ENCODE measurements at regions not wholly inside any gene's neighbourhood (a gene's known extent, or its start where the extent isn't known, plus 50 kb on each side); places are given as distances from the start of the nearest gene placed in this dataset.

DNA sequence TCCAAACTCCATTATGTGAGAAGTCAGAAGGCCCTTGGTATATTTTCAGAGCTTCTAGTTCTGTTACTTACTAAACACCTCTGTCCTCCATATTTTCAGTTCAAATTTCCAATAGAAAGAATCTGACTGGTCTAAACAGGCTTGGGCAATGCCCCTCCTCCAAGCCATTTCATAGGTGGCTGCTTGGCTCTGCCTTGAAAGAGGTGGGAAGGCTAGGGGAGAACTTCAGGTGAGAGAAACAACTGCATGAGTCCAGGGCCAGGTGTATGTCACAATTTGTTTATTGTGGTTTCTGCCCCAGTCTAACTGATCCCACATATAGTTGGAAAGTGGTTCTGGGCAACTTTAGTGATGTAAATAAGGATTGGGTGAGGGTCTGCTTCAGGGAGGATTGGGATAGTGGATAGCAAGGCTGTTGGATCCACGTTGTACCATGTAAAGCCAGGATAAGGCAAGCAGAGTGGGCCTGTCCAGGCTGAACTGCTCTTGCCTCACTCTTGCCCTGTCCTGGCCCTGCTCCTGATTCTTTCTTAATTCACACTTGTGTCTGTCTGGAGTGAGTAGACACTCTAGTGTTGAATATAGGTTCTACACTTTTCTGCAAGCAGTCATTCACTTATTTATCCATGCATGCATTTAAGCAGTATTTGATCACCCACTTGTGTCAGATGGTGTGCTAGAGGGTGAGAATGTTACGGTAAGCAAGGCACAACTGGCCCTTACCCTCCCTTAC lies 67.5 kb upstream of the COMTD1 start:
- peaks cover 22% of the 10 kb centered on the region; the same call in 2 of the 3 replicates for H3K36me3 Mint-ChIP-seq (ENCODE audit: low read depth)
- H3K27ac Mint-ChIP-seq = no peak overlapping the region
- Histone ChIP-seq H4K20me1 (replicated peaks; ENCODE audit: insufficient read depth) (no peaks in the 10 kb centered on the region), H2AFZ (no peak overlapping the region), H3K4me1 (ENCODE audit: insufficient read depth) (no peaks in the 10 kb centered on the region), H3K36me3 (ENCODE audit: insufficient read depth) (peaks cover 5% of the 10 kb centered on the region; the same call in 1 of the 2 replicates), H3F3A (replicated peaks; ENCODE audit: low read depth) (no peaks in the 10 kb centered on the region), H3K4me2 (no peak overlapping the region), H3K79me2 (replicated peaks; ENCODE audit: insufficient read depth) (no peaks in the 10 kb centered on the region), H3K27ac (ENCODE audit: low read depth) (no peak overlapping the region), H3K9me2 (ENCODE audit: insufficient read depth) (peaks cover 11% of the 10 kb centered on the region; the same call in 1 of the 2 replicates), H3K27me3 (ENCODE audit: insufficient read depth) (no peaks in the 10 kb centered on the region), H3K4me3 (no peak overlapping the region)
- H3K4me1 Mint-ChIP-seq = peaks cover 4% of the 10 kb centered on the region; the same call in 2 of the 3 replicates
- H3K9me3 Mint-ChIP-seq = peaks cover 44% of the 10 kb centered on the region
- ATAC-seq = no peak
- H3K27me3 Mint-ChIP-seq (ENCODE audit: insufficient read depth, low read depth, poor library complexity) = peaks cover 3% of the 10 kb centered on the region
- TF ChIP-seq POLR2AphosphoS5 (IDR thresholded peaks at IDR 0.05; ENCODE audit: low read depth) (no peak), EZH2 (IDR thresholded peaks at IDR 0.05; ENCODE audit: low read depth, unreplicated experiment) (no peak), ZNF331 (CRISPR knock-in tag; IDR thresholded peaks at IDR 0.05; ENCODE audit: low read depth) (no peak), STAT1 (IDR thresholded peaks at IDR 0.05; ENCODE audit: unreplicated experiment) (no peak), NANOG (IDR thresholded peaks at IDR 0.05; ENCODE audit: borderline replicate concordance) (no peak), EZH2phosphoT487 (IDR thresholded peaks at IDR 0.05; ENCODE audit: unreplicated experiment) (no peak), ZNF114 (CRISPR knock-in tag; IDR thresholded peaks at IDR 0.05) (no peak), JUNB (IDR thresholded peaks at IDR 0.05; ENCODE audit: unreplicated experiment) (no peak), CREB1 (CRISPR knock-in tag; IDR thresholded peaks at IDR 0.05; ENCODE audit: low read depth) (no peak)
- TF ChIP-seq, protein P1, sequence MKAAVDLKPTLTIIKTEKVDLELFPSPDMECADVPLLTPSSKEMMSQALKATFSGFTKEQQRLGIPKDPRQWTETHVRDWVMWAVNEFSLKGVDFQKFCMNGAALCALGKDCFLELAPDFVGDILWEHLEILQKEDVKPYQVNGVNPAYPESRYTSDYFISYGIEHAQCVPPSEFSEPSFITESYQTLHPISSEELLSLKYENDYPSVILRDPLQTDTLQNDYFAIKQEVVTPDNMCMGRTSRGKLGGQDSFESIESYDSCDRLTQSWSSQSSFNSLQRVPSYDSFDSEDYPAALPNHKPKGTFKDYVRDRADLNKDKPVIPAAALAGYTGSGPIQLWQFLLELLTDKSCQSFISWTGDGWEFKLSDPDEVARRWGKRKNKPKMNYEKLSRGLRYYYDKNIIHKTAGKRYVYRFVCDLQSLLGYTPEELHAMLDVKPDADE (IDR thresholded peaks at IDR 0.05) = no peak
- TF ChIP-seq, protein P2, sequence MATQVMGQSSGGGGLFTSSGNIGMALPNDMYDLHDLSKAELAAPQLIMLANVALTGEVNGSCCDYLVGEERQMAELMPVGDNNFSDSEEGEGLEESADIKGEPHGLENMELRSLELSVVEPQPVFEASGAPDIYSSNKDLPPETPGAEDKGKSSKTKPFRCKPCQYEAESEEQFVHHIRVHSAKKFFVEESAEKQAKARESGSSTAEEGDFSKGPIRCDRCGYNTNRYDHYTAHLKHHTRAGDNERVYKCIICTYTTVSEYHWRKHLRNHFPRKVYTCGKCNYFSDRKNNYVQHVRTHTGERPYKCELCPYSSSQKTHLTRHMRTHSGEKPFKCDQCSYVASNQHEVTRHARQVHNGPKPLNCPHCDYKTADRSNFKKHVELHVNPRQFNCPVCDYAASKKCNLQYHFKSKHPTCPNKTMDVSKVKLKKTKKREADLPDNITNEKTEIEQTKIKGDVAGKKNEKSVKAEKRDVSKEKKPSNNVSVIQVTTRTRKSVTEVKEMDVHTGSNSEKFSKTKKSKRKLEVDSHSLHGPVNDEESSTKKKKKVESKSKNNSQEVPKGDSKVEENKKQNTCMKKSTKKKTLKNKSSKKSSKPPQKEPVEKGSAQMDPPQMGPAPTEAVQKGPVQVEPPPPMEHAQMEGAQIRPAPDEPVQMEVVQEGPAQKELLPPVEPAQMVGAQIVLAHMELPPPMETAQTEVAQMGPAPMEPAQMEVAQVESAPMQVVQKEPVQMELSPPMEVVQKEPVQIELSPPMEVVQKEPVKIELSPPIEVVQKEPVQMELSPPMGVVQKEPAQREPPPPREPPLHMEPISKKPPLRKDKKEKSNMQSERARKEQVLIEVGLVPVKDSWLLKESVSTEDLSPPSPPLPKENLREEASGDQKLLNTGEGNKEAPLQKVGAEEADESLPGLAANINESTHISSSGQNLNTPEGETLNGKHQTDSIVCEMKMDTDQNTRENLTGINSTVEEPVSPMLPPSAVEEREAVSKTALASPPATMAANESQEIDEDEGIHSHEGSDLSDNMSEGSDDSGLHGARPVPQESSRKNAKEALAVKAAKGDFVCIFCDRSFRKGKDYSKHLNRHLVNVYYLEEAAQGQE (IDR thresholded peaks at IDR 0.05; ENCODE audit: unreplicated experiment) = no peak
- TF ChIP-seq, protein P3, sequence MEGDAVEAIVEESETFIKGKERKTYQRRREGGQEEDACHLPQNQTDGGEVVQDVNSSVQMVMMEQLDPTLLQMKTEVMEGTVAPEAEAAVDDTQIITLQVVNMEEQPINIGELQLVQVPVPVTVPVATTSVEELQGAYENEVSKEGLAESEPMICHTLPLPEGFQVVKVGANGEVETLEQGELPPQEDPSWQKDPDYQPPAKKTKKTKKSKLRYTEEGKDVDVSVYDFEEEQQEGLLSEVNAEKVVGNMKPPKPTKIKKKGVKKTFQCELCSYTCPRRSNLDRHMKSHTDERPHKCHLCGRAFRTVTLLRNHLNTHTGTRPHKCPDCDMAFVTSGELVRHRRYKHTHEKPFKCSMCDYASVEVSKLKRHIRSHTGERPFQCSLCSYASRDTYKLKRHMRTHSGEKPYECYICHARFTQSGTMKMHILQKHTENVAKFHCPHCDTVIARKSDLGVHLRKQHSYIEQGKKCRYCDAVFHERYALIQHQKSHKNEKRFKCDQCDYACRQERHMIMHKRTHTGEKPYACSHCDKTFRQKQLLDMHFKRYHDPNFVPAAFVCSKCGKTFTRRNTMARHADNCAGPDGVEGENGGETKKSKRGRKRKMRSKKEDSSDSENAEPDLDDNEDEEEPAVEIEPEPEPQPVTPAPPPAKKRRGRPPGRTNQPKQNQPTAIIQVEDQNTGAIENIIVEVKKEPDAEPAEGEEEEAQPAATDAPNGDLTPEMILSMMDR (conservative IDR thresholded peaks at IDR 0.05; ENCODE audit: low read depth in 2 of 2) = no peak
- TF ChIP-seq, protein P4, sequence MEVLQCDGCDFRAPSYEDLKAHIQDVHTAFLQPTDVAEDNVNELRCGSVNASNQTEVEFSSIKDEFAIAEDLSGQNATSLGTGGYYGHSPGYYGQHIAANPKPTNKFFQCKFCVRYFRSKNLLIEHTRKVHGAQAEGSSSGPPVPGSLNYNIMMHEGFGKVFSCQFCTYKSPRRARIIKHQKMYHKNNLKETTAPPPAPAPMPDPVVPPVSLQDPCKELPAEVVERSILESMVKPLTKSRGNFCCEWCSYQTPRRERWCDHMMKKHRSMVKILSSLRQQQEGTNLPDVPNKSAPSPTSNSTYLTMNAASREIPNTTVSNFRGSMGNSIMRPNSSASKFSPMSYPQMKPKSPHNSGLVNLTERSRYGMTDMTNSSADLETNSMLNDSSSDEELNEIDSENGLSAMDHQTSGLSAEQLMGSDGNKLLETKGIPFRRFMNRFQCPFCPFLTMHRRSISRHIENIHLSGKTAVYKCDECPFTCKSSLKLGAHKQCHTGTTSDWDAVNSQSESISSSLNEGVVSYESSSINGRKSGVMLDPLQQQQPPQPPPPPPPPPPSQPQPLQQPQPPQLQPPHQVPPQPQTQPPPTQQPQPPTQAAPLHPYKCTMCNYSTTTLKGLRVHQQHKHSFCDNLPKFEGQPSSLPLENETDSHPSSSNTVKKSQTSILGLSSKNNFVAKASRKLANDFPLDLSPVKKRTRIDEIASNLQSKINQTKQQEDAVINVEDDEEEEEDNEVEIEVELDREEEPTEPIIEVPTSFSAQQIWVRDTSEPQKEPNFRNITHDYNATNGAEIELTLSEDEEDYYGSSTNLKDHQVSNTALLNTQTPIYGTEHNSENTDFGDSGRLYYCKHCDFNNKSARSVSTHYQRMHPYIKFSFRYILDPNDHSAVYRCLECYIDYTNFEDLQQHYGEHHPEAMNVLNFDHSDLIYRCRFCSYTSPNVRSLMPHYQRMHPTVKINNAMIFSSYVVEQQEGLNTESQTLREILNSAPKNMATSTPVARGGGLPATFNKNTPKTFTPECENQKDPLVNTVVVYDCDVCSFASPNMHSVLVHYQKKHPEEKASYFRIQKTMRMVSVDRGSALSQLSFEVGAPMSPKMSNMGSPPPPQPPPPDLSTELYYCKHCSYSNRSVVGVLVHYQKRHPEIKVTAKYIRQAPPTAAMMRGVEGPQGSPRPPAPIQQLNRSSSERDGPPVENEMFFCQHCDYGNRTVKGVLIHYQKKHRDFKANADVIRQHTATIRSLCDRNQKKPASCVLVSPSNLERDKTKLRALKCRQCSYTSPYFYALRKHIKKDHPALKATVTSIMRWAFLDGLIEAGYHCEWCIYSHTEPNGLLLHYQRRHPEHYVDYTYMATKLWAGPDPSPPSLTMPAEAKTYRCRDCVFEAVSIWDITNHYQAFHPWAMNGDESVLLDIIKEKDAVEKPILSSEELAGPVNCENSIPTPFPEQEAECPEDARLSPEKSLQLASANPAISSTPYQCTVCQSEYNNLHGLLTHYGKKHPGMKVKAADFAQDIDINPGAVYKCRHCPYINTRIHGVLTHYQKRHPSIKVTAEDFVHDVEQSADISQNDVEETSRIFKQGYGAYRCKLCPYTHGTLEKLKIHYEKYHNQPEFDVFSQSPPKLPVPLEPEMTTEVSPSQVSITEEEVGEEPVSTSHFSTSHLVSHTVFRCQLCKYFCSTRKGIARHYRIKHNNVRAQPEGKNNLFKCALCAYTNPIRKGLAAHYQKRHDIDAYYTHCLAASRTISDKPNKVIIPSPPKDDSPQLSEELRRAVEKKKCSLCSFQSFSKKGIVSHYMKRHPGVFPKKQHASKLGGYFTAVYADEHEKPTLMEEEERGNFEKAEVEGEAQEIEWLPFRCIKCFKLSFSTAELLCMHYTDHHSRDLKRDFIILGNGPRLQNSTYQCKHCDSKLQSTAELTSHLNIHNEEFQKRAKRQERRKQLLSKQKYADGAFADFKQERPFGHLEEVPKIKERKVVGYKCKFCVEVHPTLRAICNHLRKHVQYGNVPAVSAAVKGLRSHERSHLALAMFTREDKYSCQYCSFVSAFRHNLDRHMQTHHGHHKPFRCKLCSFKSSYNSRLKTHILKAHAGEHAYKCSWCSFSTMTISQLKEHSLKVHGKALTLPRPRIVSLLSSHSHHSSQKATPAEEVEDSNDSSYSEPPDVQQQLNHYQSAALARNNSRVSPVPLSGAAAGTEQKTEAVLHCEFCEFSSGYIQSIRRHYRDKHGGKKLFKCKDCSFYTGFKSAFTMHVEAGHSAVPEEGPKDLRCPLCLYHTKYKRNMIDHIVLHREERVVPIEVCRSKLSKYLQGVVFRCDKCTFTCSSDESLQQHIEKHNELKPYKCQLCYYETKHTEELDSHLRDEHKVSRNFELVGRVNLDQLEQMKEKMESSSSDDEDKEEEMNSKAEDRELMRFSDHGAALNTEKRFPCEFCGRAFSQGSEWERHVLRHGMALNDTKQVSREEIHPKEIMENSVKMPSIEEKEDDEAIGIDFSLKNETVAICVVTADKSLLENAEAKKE (CRISPR knock-in tag; IDR thresholded peaks at IDR 0.05) = no peak
- H3K4me3 Mint-ChIP-seq = no peak overlapping the region
- DNase-seq (ENCODE audit: low spot score) = no peak
